Gastrocnemius medialis (tissue), 4 donors: ENCODE measurements at regions not wholly inside any gene's neighbourhood (a gene's known extent, or its start where the extent isn't known, plus 50 kb on each side); places are given as distances from the start of the nearest gene placed in this dataset.

Experiments used
- ATAC-seq, 2 donors: fragments of 150-250 bp; one replicate each; pipeline ENCODE4 v1.9.1; 2016
- DNase-seq, 2 donors: peaks; one replicate each; pipeline ENCODE4 v3.0.0-alpha.2; 2019
- H3K27ac ChIP-seq, 4 donors: fragments of 200-600 bp; sonication (generic); 1 replicate in 1 of 4; 2 replicates in 3 of 4; pipeline ENCODE4 v1.5.1; 2016 to 2018; ENCODE audit warnings: mild to moderate bottlenecking in 2 of 4, moderate library complexity in 1 of 4
- H3K27me3 ChIP-seq, 3 donors: fragments of 200-600 bp; sonication (generic) in 2 of 3; 1 replicate in 1 of 3; 2 replicates in 2 of 3; pipeline versions ENCODE4 v1.5.1 to v1.6.0; 2016 to 2019; ENCODE audit warnings: mild to moderate bottlenecking in 1 of 3, moderate library complexity in 1 of 3
- H3K36me3 ChIP-seq, 2 donors: fragments of 200-600 bp; sonication (generic) in 1 of 2; one replicate each; pipeline ENCODE4 v1.5.1; 2017 to 2018
- H3K4me1 ChIP-seq, 2 donors: fragments of 200-600 bp; sonication (generic) in 1 of 2; one replicate each; pipeline ENCODE4 v1.5.1; 2016 to 2017; ENCODE audit warnings: mild to moderate bottlenecking in 2 of 2
- H3K4me3 ChIP-seq, 4 donors: fragments of 200-600 bp; sonication (generic) in 3 of 4; 1 replicate in 1 of 4; 2 replicates in 3 of 4; pipeline ENCODE4 v1.5.1; 2016 to 2019; ENCODE audit warnings: mild to moderate bottlenecking in 2 of 4
- H3K9me3 ChIP-seq, 3 donors: fragments of 200-600 bp; sonication (generic) in 2 of 3; 1 replicate in 1 of 3; 2 replicates in 2 of 3; pipeline ENCODE4 v1.5.1; 2016 to 2019
- CTCF ChIP-seq, 5 experiments: fragments of 450-650 bp in 3 of 5; fragments of 200-600 bp in 2 of 5; sonication (generic) in 2 of 5; IDR thresholded peaks in 4 of 5; conservative IDR thresholded peaks in 1 of 5; 1 replicate in 4 of 5; 2 replicates in 1 of 5; pipeline ENCODE4 v1.5.1; 2016 to 2019; ENCODE audit warnings: antibody characterized with exemption in 5 of 5, mild to moderate bottlenecking in 3 of 5, moderate library complexity in 3 of 5
- POLR2A ChIP-seq, 2 donors: fragments of 450-650 bp; IDR thresholded peaks; one replicate each; pipeline ENCODE4 v1.6.1; 2017; ENCODE audit warnings: antibody characterized with exemption in 2 of 2, mild to moderate bottlenecking in 2 of 2, moderate library complexity in 2 of 2
- in situ Hi-C, 4 donors: fragments of 200-750 bp; cut with MboI; loops; one replicate each; pipeline versions ENCODE4 v1.15.0 to v1.8.0; 2017; ENCODE audit warnings: low sequenced_read_pairs in 4 of 4
- intact Hi-C: fragments of 100-400 bp; cut with DNase I; formaldehyde crosslinking; loops from one replicate; pipeline ENCODE4 v1.15.1; 2023; ENCODE audit warnings: low total_unique reads

- Histone ChIP-seq H3K36me3 (no peaks in the 10 kb centered on the region), H3K27me3 (no peaks in the 10 kb centered on the region), H3K4me1 (peaks cover 4 to 22% of the 10 kb centered on the region in 2 donors), H3K4me3 (no peak overlapping the region), H3K27ac (peak overlapping the region in 1 of 4 donors; percentile 64), H3K9me3 (no peaks in the 10 kb centered on the region)
- peak in 1 of 2 donors; percentile 27 for DNase-seq
- ATAC-seq: peak in 1 of 2 donors; percentile 70
- in situ Hi-C loops (no loop called here), intact Hi-C loops (no loop called here)
- TF ChIP-seq POLR2A (IDR thresholded peaks at IDR 0.05) (no peak), CTCF (IDR thresholded peaks at IDR 0.05 in 4 of 5, conservative IDR thresholded peaks at IDR 0.05 in 1 of 5) (no peak)
Observed at GRCh38 chr2:59776726-59777008, 776.8 kb downstream of the BCL11A start.

GRCh38 chr2:59774821-59775433 lies 778.5 kb downstream of the BCL11A start:
- Histone ChIP-seq H3K4me3 (no peak overlapping the region), H3K27ac (no peak overlapping the region), H3K36me3 (no peaks in the 10 kb centered on the region), H3K27me3 (no peaks in the 10 kb centered on the region), H3K4me1 (peaks cover 4 to 22% of the 10 kb centered on the region in 2 donors), H3K9me3 (no peaks in the 10 kb centered on the region)
- DNase-seq (no peak), ATAC-seq (no peak)
- in situ Hi-C loops (no loop called here), intact Hi-C loops (no loop called here)
- TF ChIP-seq POLR2A (IDR thresholded peaks at IDR 0.05): no peak
- TF ChIP-seq CTCF (IDR thresholded peaks at IDR 0.05 in 4 of 5, conservative IDR thresholded peaks at IDR 0.05 in 1 of 5): no peak

GRCh38 chr2:59770651-59771050 lies 782.8 kb downstream of the BCL11A start:
- Histone ChIP-seq H3K27ac (no peak overlapping the region), H3K4me3 (no peak overlapping the region), H3K9me3 (no peaks in the 10 kb centered on the region), H3K4me1 (no peaks in the 10 kb centered on the region), H3K36me3 (no peaks in the 10 kb centered on the region), H3K27me3 (no peaks in the 10 kb centered on the region)
- TF ChIP-seq POLR2A (IDR thresholded peaks at IDR 0.05) (no peak), CTCF (IDR thresholded peaks at IDR 0.05 in 4 of 5, conservative IDR thresholded peaks at IDR 0.05 in 1 of 5) (no peak)
- in situ Hi-C loops (no loop called here), intact Hi-C loops (no loop called here)
- DNase-seq (no peak), ATAC-seq (no peak)

- no peak for TF ChIP-seq CTCF (IDR thresholded peaks at IDR 0.05 in 4 of 5, conservative IDR thresholded peaks at IDR 0.05 in 1 of 5)
- Histone ChIP-seq H3K27me3 (no peaks in the 10 kb centered on the region), H3K4me3 (no peak overlapping the region), H3K27ac (no peak overlapping the region), H3K9me3 (no peaks in the 10 kb centered on the region), H3K36me3 (no peaks in the 10 kb centered on the region), H3K4me1 (no peaks in the 10 kb centered on the region)
- intact Hi-C loops: no loop called here
- no peak for ATAC-seq
- in situ Hi-C loops: no loop called here
- no peak for DNase-seq
Observed at GRCh38 chr2:59761966-59762365, 791.5 kb downstream of the BCL11A start.

GRCh38 chr2:59756150-59756549 lies 797.3 kb downstream of the BCL11A start:
- Histone ChIP-seq H3K27ac (no peak overlapping the region), H3K27me3 (no peaks in the 10 kb centered on the region), H3K36me3 (no peaks in the 10 kb centered on the region), H3K4me3 (no peak overlapping the region), H3K4me1 (no peaks in the 10 kb centered on the region), H3K9me3 (no peaks in the 10 kb centered on the region)
- in situ Hi-C loops: no loop called here
- ATAC-seq: no peak
- no peak for TF ChIP-seq CTCF (IDR thresholded peaks at IDR 0.05 in 4 of 5, conservative IDR thresholded peaks at IDR 0.05 in 1 of 5)
- no peak for TF ChIP-seq POLR2A (IDR thresholded peaks at IDR 0.05)
- no peak for DNase-seq
- intact Hi-C loops: no loop called here
